Hepatocyte (in vitro differentiated cells): ENCODE measurements at regions not wholly inside any gene's neighbourhood (a gene's known extent, or its start where the extent isn't known, plus 50 kb on each side); places are given as distances from the start of the nearest gene placed in this dataset.

Experiments
- EZH2phosphoT487 ChIP-seq: fragments of 200-600 bp; sonication (generic); IDR thresholded peaks from one replicate; pipeline ENCODE4 v1.6.1; 2018; ENCODE audit warnings: antibody characterized with exemption, mild to moderate bottlenecking, low read depth, moderate library complexity; ENCODE audit not compliant: unreplicated experiment, severe bottlenecking
- TF ChIP-seq, protein P1 (sequence below): fragments of 200-600 bp; sonication (generic); IDR thresholded peaks from 2 replicates; pipeline ENCODE4 v1.5.1; 2016; ENCODE audit warnings: antibody characterized with exemption, mild to moderate bottlenecking; ENCODE audit not compliant: poor library complexity

DNA sequence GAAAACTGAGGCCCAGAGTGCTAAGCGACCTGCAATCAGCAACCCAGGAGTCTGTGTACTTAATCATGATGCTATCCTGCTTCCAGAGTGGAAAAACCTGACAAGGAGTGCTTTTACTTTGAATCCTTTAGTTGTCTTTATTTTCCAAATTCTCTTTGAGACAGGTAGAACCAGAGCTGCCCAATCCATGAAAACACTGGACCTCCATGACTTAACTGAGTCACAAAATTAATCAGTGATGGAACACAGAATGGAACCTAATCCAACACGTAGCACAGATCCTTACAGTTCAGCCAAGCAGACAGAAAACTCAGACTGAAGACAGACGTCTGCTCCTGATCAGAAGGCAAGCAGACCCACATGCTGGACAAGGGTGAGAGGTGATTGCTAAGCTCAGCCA lies 175.6 kb downstream of the BCL11A start:
- TF ChIP-seq, protein P1, sequence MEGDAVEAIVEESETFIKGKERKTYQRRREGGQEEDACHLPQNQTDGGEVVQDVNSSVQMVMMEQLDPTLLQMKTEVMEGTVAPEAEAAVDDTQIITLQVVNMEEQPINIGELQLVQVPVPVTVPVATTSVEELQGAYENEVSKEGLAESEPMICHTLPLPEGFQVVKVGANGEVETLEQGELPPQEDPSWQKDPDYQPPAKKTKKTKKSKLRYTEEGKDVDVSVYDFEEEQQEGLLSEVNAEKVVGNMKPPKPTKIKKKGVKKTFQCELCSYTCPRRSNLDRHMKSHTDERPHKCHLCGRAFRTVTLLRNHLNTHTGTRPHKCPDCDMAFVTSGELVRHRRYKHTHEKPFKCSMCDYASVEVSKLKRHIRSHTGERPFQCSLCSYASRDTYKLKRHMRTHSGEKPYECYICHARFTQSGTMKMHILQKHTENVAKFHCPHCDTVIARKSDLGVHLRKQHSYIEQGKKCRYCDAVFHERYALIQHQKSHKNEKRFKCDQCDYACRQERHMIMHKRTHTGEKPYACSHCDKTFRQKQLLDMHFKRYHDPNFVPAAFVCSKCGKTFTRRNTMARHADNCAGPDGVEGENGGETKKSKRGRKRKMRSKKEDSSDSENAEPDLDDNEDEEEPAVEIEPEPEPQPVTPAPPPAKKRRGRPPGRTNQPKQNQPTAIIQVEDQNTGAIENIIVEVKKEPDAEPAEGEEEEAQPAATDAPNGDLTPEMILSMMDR: no peak
- TF ChIP-seq EZH2phosphoT487: no peak
